IMR-90 (cell line): ENCODE measurements at regions not wholly inside any gene's neighbourhood (a gene's known extent, or its start where the extent isn't known, plus 50 kb on each side); places are given as distances from the start of the nearest gene placed in this dataset.

Experiments
- ATAC-seq: fragments of 200-7000 bp; cut with Tn5 transposase; 2 replicates; pipeline ENCODE4 v1.9.1; 2020; ENCODE audit warnings: low read depth, mild to moderate bottlenecking, moderate library complexity
- BruUV-seq: library from RNA; stranded (reverse); fragments of 400-500 nt; replicated peaks from 2 replicates; lab custom pipeline; 2021; lab: Mats Ljungman, UMichigan
- CTCF ChIA-PET: fragments of 300-600 bp; formaldehyde crosslinking; extraction: SDS; loops from one replicate; lab custom pipeline; 2021; ENCODE audit warnings: antibody characterized with exemption; lab: Yijun Ruan, JAX
- POLR2A ChIA-PET: fragments of 300-600 bp; sonication (Branson Sonifier 250); formaldehyde crosslinking; loops from one replicate; lab custom pipeline; 2022; ENCODE audit warnings: antibody characterized with exemption; ENCODE audit not compliant: unreplicated experiment; lab: Charles Lee
- DNase-seq: peaks from one replicate; pipeline ENCODE4 v3.0.0; 2013
- H2AFZ ChIP-seq: replicated peaks from 2 replicates; pipeline ENCODE3; 2013; ENCODE audit warnings: low read length, mild to moderate bottlenecking; ENCODE audit not compliant: poor library complexity
- H2AK5ac ChIP-seq: 2 replicates; pipeline ENCODE4 v1.6.1; 2013; ENCODE audit warnings: low read depth, low read length, inconsistent platforms
- H2AK9ac ChIP-seq: replicated peaks from 2 replicates; pipeline ENCODE3; 2013; ENCODE audit warnings: mild to moderate bottlenecking, low read depth, low read length, moderate library complexity; ENCODE audit not compliant: poor library complexity
- H2BK120ac ChIP-seq: 2 replicates; pipeline ENCODE4 v1.6.1; 2013; ENCODE audit warnings: low read depth, low read length, inconsistent platforms
- H2BK15ac ChIP-seq: 3 replicates; pipeline ENCODE4 v1.6.1; 2013; ENCODE audit warnings: low read depth, low read length, inconsistent platforms
- H2BK20ac ChIP-seq: 2 replicates; pipeline ENCODE4 v1.6.1; 2013; ENCODE audit warnings: low read depth, mild to moderate bottlenecking, inconsistent platforms, low read length, moderate library complexity
- H2BK5ac ChIP-seq: 2 replicates; pipeline ENCODE4 v1.6.1; 2013; ENCODE audit warnings: mild to moderate bottlenecking, low read depth, low read length, inconsistent platforms; ENCODE audit not compliant: poor library complexity, severe bottlenecking
- H3K14ac ChIP-seq: replicated peaks from 2 replicates; pipeline ENCODE4 v1.6.1; 2013; ENCODE audit warnings: low read depth, low read length, inconsistent platforms
- H3K18ac ChIP-seq: 2 replicates; pipeline ENCODE4 v1.6.1; 2013; ENCODE audit warnings: low read depth, low read length, control low read depth
- H3K23ac ChIP-seq: 2 replicates; pipeline ENCODE4 v1.6.1; 2013; ENCODE audit warnings: low read depth, low read length, inconsistent platforms
- H3K27ac ChIP-seq: 2 replicates; pipeline ENCODE4 v1.5.1; 2013; ENCODE audit warnings: mild to moderate bottlenecking, control low read depth, low read length; ENCODE audit not compliant: insufficient read depth
- H3K27me3 ChIP-seq: 2 replicates; pipeline ENCODE4 v1.6.1; 2013; ENCODE audit warnings: low read length; ENCODE audit not compliant: control insufficient read depth, insufficient read depth
- H3K36me3 ChIP-seq: 2 replicates; pipeline ENCODE4 v1.6.1; 2013; ENCODE audit warnings: low read length, mixed read lengths; ENCODE audit not compliant: control insufficient read depth, insufficient read depth
- H3K4ac ChIP-seq: 2 replicates; pipeline ENCODE4 v1.6.1; 2013; ENCODE audit warnings: low read depth, low read length, inconsistent platforms
- H3K4me1 ChIP-seq: 2 replicates; pipeline ENCODE4 v1.6.1; 2013; ENCODE audit warnings: low read length, mixed read lengths; ENCODE audit not compliant: control insufficient read depth, insufficient read depth
- H3K4me2 ChIP-seq: 2 replicates; pipeline ENCODE4 v1.6.1; 2013; ENCODE audit warnings: low read depth, mild to moderate bottlenecking, control low read depth, low read length, moderate library complexity
- H3K4me3 ChIP-seq: 2 replicates; pipeline ENCODE4 v1.5.1; 2013; ENCODE audit warnings: low read depth, mild to moderate bottlenecking, control low read depth, low read length, moderate library complexity; ENCODE audit not compliant: insufficient read depth
- H3K56ac ChIP-seq: 2 replicates; pipeline ENCODE4 v1.6.1; 2013; ENCODE audit warnings: low read length, inconsistent platforms; ENCODE audit not compliant: insufficient read depth; ENCODE audit errors: extremely low read depth
- H3K79me1 ChIP-seq, 2 experiments: 2 replicates each; pipeline ENCODE4 v1.6.1; 2013; ENCODE audit warnings: low read length in 2 of 2, inconsistent platforms in 1 of 2, low read depth in 1 of 2
- H3K9ac ChIP-seq: 2 replicates; pipeline ENCODE4 v1.6.1; 2013; ENCODE audit warnings: low read depth, low read length, control low read depth
- H3K9me1 ChIP-seq: 2 replicates; pipeline ENCODE4 v1.6.1; 2013; ENCODE audit warnings: low read length, inconsistent platforms; ENCODE audit not compliant: insufficient read depth
- H3K9me3 ChIP-seq: 2 replicates; pipeline ENCODE4 v1.6.1; 2013; ENCODE audit warnings: low read length; ENCODE audit not compliant: control insufficient read depth, insufficient read depth
- H4K20me1 ChIP-seq: 2 replicates; pipeline ENCODE4 v1.6.1; 2013; ENCODE audit warnings: low read length, inconsistent platforms; ENCODE audit not compliant: insufficient read depth
- H4K5ac ChIP-seq: 2 replicates; pipeline ENCODE4 v1.6.1; 2013; ENCODE audit warnings: mild to moderate bottlenecking, low read depth, low read length, control low read depth
- H4K8ac ChIP-seq, 2 experiments: 2 replicates each; pipeline ENCODE4 v1.6.1; 2013; ENCODE audit warnings: low read depth in 2 of 2, low read length in 2 of 2, control low read depth in 1 of 2, inconsistent platforms in 1 of 2
- H4K91ac ChIP-seq: 2 replicates; pipeline ENCODE4 v1.6.1; 2013; ENCODE audit warnings: low read depth, low read length, inconsistent platforms; ENCODE audit not compliant: insufficient read depth
- CEBPB ChIP-seq: IDR thresholded peaks from 2 replicates; pipeline ENCODE4 v1.6.1; 2012; ENCODE audit warnings: low read depth, low read length, improper control_type of control experiment
- CHD1 ChIP-seq: IDR thresholded peaks from 2 replicates; pipeline ENCODE4 v1.6.1; 2012; ENCODE audit warnings: low read depth, low read length, improper control_type of control experiment
- CTCF ChIP-seq: conservative IDR thresholded peaks from 2 replicates; pipeline ENCODE4 v1.5.1; 2012; ENCODE audit warnings: mild to moderate bottlenecking, low read depth, low read length, improper control_type of control experiment
- ELK1 ChIP-seq: fragments of 150-350 bp; IDR thresholded peaks from 2 replicates; pipeline ENCODE4 v1.6.1; 2016; ENCODE audit warnings: low read depth, mild to moderate bottlenecking, low read length, moderate library complexity, borderline replicate concordance
- MAFK ChIP-seq: IDR thresholded peaks from 2 replicates; pipeline ENCODE4 v1.6.1; 2012; ENCODE audit warnings: low read depth, low read length, improper control_type of control experiment
- POLR2A ChIP-seq: IDR thresholded peaks from 2 replicates; pipeline ENCODE4 v1.6.1; 2012; ENCODE audit warnings: mild to moderate bottlenecking, low read depth, low read length
- RAD21 ChIP-seq: IDR thresholded peaks from 2 replicates; pipeline ENCODE4 v1.6.1; 2012; ENCODE audit warnings: low read length, improper control_type of control experiment
- RCOR1 ChIP-seq: IDR thresholded peaks from 2 replicates; pipeline ENCODE4 v1.6.1; 2012; ENCODE audit warnings: mild to moderate bottlenecking, low read length, improper control_type of control experiment; ENCODE audit not compliant: insufficient replicate concordance
- SMC3 ChIP-seq: fragments of 150-350 bp; IDR thresholded peaks from 2 replicates; pipeline ENCODE4 v1.6.1; 2016; ENCODE audit warnings: low read depth, mild to moderate bottlenecking, antibody characterized with exemption, low read length, moderate library complexity
- USF2 ChIP-seq: fragments of 150-350 bp; IDR thresholded peaks from 2 replicates; pipeline ENCODE4 v1.6.1; 2017; ENCODE audit warnings: mild to moderate bottlenecking, antibody characterized with exemption, low read length, low read depth
- WGBS, 2 experiments: methylation state at CpG; one replicate each; pipeline versions ENCODE4 v1.1.5 to v1.1.7; 2013; ENCODE audit warnings: missing lambda C conversion rate in 2 of 2; ENCODE audit not compliant: insufficient read length in 1 of 2; ENCODE audit errors: extremely low coverage in 2 of 2; 5-methylcytosine and 5-hydroxymethylcytosine counted together
- dilution Hi-C: fragments of 300-500 bp; cut with HindIII; formaldehyde crosslinking; loops from one replicate; pipeline ENCODE4 v1.14.3; 2018; ENCODE audit warnings: low sequenced_read_pairs; ENCODE audit not compliant: unreplicated experiment
- in situ Hi-C: fragments of 300-500 bp; cut with MboI; formaldehyde crosslinking; loops from 3 replicates; pipeline ENCODE4 v1.14.3; 2019; ENCODE audit warnings: low sequenced_read_pairs, inconsistent platforms, mixed read lengths
- intact Hi-C: fragments of 100-400 bp; cut with micrococcal nuclease; formaldehyde crosslinking; loops from 2 replicates; pipeline ENCODE4 v1.10.0; 2022

GRCh38 chr2:84309281-84309680, 149.8 kb downstream of the SUCLG1 start:
- H4K20me1 ChIP-seq, result no peaks in the 10 kb centered on the region
- H2AK5ac ChIP-seq, result no peak overlapping the region
- H2AK9ac ChIP-seq, result no peak overlapping the region
- no peak overlapping the region for H3K27ac ChIP-seq
- H2BK20ac ChIP-seq, result no peak overlapping the region
- H4K8ac ChIP-seq, result no peak overlapping the region
- TF ChIP-seq POLR2A (no peak), CHD1 (no peak), ELK1 (no peak), MAFK (no peak), USF2 (no peak), RCOR1 (no peak), SMC3 (no peak), CTCF (no peak), RAD21 (no peak), CEBPB (no peak)
- H3K9me1 ChIP-seq, result no peaks in the 10 kb centered on the region
- no peak for ATAC-seq
- H3K4me2 ChIP-seq, result no peak overlapping the region
- no peak overlapping the region for H2BK5ac ChIP-seq
- H3K27me3 ChIP-seq, result peaks cover 2% of the 10 kb centered on the region; the same call in 1 of the 2 replicates
- no peak overlapping the region for H3K4me3 ChIP-seq
- intact Hi-C loops (no loop called here), in situ Hi-C loops (no loop called here), dilution Hi-C loops (no loop called here)
- no CpG with 5 or more reads among the region's 3 CpGs for WGBS, 2 experiments
- H3K14ac ChIP-seq, result no peak overlapping the region
- no peak overlapping the region for H2BK15ac ChIP-seq
- no peak overlapping the region for H3K9ac ChIP-seq
- no peak overlapping the region for H4K91ac ChIP-seq
- ChIA-PET POLR2A (no interaction called here), CTCF (no interaction called here)
- H3K18ac ChIP-seq, result no peak overlapping the region
- no peak overlapping the region for H2AFZ ChIP-seq
- no peak overlapping the region for H3K23ac ChIP-seq
- H3K79me1 ChIP-seq, result no peaks in the 10 kb centered on the region
- H3K4me1 ChIP-seq, result no peaks in the 10 kb centered on the region
- no peak overlapping the region for H3K56ac ChIP-seq
- H3K9me3 ChIP-seq, result no peaks in the 10 kb centered on the region
- H3K36me3 ChIP-seq, result no peaks in the 10 kb centered on the region
- no peak for DNase-seq
- no peak overlapping the region for H2BK120ac ChIP-seq
- no peak overlapping the region for H4K5ac ChIP-seq
- BruUV-seq, result no TSS peak
- no peak overlapping the region for H3K4ac ChIP-seq
